GM13977 (cell line): ENCODE measurements at regions not wholly inside any gene's neighbourhood (a gene's known extent, or its start where the extent isn't known, plus 50 kb on each side); places are given as distances from the start of the nearest gene placed in this dataset.

Experiments
- DNase-seq: peaks from one replicate; pipeline ENCODE4 v3.0.0; 2012; ENCODE audit warnings: low spot score
- in situ Hi-C: fragments of 300-500 bp; cut with MboI; formaldehyde crosslinking; loops from one replicate; pipeline ENCODE4 v1.12.0; 2022; ENCODE audit warnings: low sequenced_read_pairs, low pct_unique_long_range_greater_than_20kb, mixed read lengths, inconsistent platforms; ENCODE audit not compliant: unreplicated experiment
- TF ChIP-seq, protein P1 (sequence below): IDR thresholded peaks from 2 replicates; pipeline ENCODE4 v1.5.1; 2012; ENCODE audit warnings: mild to moderate bottlenecking, control low read depth; ENCODE audit not compliant: insufficient read depth; ENCODE audit errors: extremely low read depth, missing control alignments

- DNase-seq: no peak
- in situ Hi-C loops: no loop called here
- TF ChIP-seq, protein P1, sequence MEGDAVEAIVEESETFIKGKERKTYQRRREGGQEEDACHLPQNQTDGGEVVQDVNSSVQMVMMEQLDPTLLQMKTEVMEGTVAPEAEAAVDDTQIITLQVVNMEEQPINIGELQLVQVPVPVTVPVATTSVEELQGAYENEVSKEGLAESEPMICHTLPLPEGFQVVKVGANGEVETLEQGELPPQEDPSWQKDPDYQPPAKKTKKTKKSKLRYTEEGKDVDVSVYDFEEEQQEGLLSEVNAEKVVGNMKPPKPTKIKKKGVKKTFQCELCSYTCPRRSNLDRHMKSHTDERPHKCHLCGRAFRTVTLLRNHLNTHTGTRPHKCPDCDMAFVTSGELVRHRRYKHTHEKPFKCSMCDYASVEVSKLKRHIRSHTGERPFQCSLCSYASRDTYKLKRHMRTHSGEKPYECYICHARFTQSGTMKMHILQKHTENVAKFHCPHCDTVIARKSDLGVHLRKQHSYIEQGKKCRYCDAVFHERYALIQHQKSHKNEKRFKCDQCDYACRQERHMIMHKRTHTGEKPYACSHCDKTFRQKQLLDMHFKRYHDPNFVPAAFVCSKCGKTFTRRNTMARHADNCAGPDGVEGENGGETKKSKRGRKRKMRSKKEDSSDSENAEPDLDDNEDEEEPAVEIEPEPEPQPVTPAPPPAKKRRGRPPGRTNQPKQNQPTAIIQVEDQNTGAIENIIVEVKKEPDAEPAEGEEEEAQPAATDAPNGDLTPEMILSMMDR: no peak
These were observed 107.6 kb upstream of the CD82 start for GRCh38 chr11:44457862-44458261.

GRCh38 chr11:44463751-44464150 is 101.7 kb upstream of the CD82 start:
- TF ChIP-seq, protein P1: no peak
- no peak for DNase-seq
- in situ Hi-C loops: no loop called here

DNA sequence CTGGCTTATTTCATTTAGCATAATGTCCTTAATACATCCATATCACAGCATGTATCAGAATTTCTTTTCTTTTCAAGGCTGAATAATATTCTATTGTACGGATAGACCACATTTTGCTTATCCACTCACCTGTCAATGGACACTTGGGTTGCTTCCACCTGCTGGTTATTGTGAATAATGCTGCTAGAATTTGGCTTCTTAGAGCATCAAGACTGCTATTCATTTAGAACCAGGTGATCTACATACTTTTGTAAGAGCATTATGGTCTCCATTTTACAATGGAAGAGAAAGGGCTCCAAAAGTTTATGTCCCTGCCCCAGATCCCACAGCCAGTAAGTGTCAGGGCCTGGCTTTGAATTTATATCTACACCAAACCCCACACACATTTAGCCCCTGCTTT is 100.7 kb upstream of the CD82 start:
- in situ Hi-C loops: no loop called here
- TF ChIP-seq, protein P1: no peak
- no peak for DNase-seq

DNA sequence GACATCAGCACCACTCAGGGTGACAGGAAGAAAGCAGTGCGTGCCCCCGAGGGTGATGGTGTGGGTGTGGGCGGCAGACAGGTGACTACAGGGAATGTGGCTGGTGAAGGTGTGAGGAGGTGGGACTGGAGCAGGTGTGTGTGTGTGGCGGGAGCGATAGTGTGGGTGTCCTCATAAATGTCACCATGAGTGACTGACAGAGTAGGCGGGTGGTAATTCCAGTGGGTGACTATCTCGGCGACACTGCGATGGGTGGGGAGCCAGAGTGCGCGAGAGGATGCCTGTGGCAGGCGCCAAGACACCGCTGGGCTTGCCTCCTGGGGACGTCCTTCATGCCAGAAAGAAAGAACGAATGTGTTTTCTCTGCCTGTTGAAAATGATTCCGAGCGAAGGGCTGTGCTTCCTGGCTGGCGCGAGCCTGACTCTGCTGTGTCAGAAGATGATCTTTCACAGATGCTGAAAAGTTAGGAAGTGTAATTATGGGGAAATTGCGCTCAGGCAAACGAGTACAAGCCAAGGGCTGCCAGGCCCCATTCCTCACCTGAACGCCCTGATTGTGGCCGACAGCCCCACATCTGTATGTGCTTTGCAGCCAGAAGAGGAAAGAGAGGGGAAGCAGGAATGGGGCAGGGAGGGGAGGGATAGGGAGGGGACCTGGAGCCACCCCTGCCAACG is 98.8 kb upstream of the CD82 start:
- DNase-seq: no peak
- in situ Hi-C loops: no loop called here
- TF ChIP-seq, protein P1: no peak

DNA sequence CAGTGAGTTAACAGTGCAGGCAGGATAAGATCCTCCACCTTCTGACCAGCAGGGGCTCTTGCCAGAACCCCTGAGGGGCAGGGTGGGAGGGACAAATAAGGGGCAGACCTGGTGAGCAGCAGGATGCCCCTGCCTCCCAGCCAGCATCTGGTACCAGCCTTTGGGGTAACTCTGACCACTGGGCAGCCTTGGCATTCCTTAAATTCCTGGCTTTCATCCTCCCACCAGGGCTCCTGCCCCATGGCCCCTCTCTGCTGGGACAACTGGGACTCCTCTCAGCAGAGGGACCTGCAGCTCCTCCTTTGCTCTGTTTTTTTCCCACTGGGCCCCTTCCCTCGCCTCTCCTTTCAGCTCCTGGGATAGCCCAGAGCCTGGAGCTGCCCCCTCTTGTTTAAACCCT is 98.0 kb upstream of the CD82 start:
- in situ Hi-C loops: no loop called here
- TF ChIP-seq, protein P1: no peak
- no peak for DNase-seq

DNA sequence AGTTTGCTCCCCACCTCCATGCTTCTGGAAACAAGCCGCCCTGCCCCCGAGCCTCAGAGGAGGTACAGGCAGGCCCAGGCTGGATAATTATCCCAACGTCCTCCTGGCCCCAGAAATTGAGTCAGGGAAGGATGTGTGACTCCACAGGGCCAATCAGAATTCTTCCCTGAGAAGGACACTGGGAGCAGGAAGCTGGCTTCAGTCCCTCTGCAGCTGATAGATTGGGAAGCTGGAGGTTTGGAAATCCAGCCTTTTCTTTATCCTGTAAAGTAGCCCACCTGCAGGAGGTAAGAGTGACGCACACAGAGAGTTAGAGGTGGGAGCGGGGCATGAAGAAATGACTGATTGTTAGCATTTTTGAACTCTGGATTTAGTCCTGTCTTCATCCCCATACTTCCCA is 97.5 kb upstream of the CD82 start:
- in situ Hi-C loops: no loop called here
- DNase-seq: no peak
- TF ChIP-seq, protein P1: no peak
